GM10266 (cell line): ENCODE measurements at regions not wholly inside any gene's neighbourhood (a gene's known extent, or its start where the extent isn't known, plus 50 kb on each side); places are given as distances from the start of the nearest gene placed in this dataset.

Source experiments
- DNase-seq: peaks from one replicate; pipeline ENCODE4 v3.0.0; 2012; ENCODE audit errors: extremely low spot score
- CTCF ChIP-seq: IDR thresholded peaks from 2 replicates; pipeline ENCODE4 v1.5.1; 2012; ENCODE audit warnings: mild to moderate bottlenecking, low read depth; ENCODE audit not compliant: control insufficient read depth, insufficient read depth; ENCODE audit errors: missing control alignments

- no peak for TF ChIP-seq CTCF
- DNase-seq = no peak
These were observed 181.8 kb upstream of the MTNR1B start for GRCh38 chr11:92787638-92788037.

DNA sequence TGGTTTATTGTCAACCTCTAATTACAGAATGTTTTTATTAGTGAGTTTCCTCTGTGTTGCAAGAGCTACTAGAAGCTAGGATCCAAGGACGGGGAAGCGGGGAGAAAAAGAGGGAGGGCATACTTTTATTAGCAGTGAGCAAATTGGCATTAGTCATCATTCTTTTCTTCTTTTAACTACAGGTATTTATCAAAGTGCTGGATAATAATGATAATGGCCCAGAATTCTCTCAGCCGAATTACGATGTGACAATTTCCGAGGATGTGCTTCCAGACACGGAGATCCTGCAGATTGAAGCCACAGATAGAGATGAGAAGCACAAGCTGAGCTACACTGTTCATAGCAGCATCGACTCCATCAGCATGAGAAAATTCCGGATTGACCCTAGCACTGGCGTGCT lies 179.7 kb upstream of the MTNR1B start:
- no peak for TF ChIP-seq CTCF
- no peak for DNase-seq

GRCh38 chr11:92790366-92790765 lies 179.1 kb upstream of the MTNR1B start:
- DNase-seq = no peak
- TF ChIP-seq CTCF = no peak

DNA sequence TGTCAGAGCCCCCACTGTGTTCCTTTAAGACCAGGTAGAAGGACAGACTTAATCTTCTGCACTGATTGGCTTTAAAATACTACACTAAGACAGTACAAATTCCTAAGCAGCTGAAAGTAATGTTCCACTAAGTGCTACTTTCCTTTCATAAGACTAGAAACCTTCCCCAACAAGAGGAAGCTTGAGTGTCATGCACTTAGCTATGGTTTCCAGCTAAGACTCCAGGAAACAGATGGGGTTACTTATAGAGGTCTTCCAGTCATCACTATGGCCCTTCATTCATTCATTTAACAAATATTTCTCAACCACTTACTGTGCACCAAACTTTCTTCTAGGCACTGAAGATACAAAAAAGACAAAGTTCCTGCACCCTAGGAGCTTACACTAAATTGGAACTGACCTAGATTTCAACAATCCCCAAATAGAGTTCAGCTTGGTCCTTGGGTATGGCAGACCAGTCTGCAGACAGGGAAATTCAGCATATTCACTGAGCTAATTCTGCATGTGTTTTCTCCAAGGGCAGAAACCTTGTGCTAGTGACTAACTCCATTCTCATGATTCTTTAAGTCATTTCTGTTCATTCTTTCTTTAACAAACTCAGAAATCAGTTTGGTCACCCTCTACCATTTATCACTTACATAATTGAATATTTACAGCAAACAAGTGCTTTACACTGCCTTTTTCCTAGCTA lies 178.4 kb upstream of the MTNR1B start:
- no peak for DNase-seq
- no peak for TF ChIP-seq CTCF

GRCh38 chr11:92791886-92792285 lies 177.6 kb upstream of the MTNR1B start:
- no peak for TF ChIP-seq CTCF
- no peak for DNase-seq

GRCh38 chr11:92793189-92793588 lies 176.3 kb upstream of the MTNR1B start:
- no peak for DNase-seq
- no peak for TF ChIP-seq CTCF

GRCh38 chr11:92794783-92795182 lies 174.7 kb upstream of the MTNR1B start:
- TF ChIP-seq CTCF = no peak
- no peak for DNase-seq
